ENCODE measurements at regions not wholly inside any gene's neighbourhood (a gene's known extent, or its start where the extent isn't known, plus 50 kb on each side); places are given as distances from the start of the nearest gene placed in this dataset.

GRCh38 chr2:14398641-14399040 lies 233.9 kb upstream of the LRATD1 start:
- H4K20me1 ChIP-seq (ENCODE audit: control insufficient read depth, extremely low read depth, insufficient read depth, low read length) = no peaks in the 10 kb centered on the region
- TF ChIP-seq CTCF (optimal IDR thresholded peaks at IDR 0.05 in 1 of 3, IDR thresholded peaks at IDR 0.05 in 1 of 3, conservative IDR thresholded peaks at IDR 0.05 in 1 of 3; ENCODE audit: extremely low read depth in 1 of 3, insufficient read depth in 2 of 3, low read length in 3 of 3) = no peak
- TF ChIP-seq EZH2 (IDR thresholded peaks at IDR 0.05; ENCODE audit: low read length) = no peak
- no peak overlapping the region for H2AFZ ChIP-seq (ENCODE audit: control insufficient read depth, low read length)
- no peaks in the 10 kb centered on the region for H3K27me3 ChIP-seq (ENCODE audit: control insufficient read depth, extremely low read depth, insufficient read depth, low read length)
- no peak for DNase-seq (ENCODE audit: low read depth, low spot score)
- no peaks in the 10 kb centered on the region for H3K9me1 ChIP-seq (ENCODE audit: control insufficient read depth, extremely low read depth, insufficient read depth, low read length)
- H3K4me1 ChIP-seq (ENCODE audit: control insufficient read depth, extremely low read depth, insufficient read depth, low read length) = peaks cover 5% of the 10 kb centered on the region
- H3K4me2 ChIP-seq (ENCODE audit: control insufficient read depth, extremely low read depth, insufficient read depth, low read depth, low read length) = no peak overlapping the region
- dilution Hi-C loops (cut with MboI; ENCODE audit: extremely low pct_ligation_motif_present, low sequenced_read_pairs) = no loop called here
- no peak for FAIRE-seq
- H3K36me3 ChIP-seq (ENCODE audit: control insufficient read depth in 2 of 2, extremely low read depth in 1 of 2, insufficient read depth in 2 of 2, low read length in 2 of 2) = no peaks in the 10 kb centered on the region
- no peak overlapping the region for H3K4me3 ChIP-seq (ENCODE audit: control insufficient read depth in 2 of 3, extremely low read depth in 1 of 3, insufficient read depth in 2 of 3, low read depth in 1 of 3, low read length in 3 of 3)
- no peaks in the 10 kb centered on the region for H3K9me3 ChIP-seq (ENCODE audit: control insufficient read depth, low read depth, low read length)
- H3K79me2 ChIP-seq (ENCODE audit: control insufficient read depth, insufficient read depth, low read length) = no peaks in the 10 kb centered on the region
- no peak overlapping the region for H3K27ac ChIP-seq (ENCODE audit: control insufficient read depth, insufficient read depth, low read length)
- H3K9ac ChIP-seq (ENCODE audit: control insufficient read depth, extremely low read depth, insufficient read depth, low read length) = no peak overlapping the region

- TF ChIP-seq EZH2 (IDR thresholded peaks at IDR 0.05; ENCODE audit: low read length) = no peak
- no peak for TF ChIP-seq CTCF (optimal IDR thresholded peaks at IDR 0.05 in 1 of 3, IDR thresholded peaks at IDR 0.05 in 1 of 3, conservative IDR thresholded peaks at IDR 0.05 in 1 of 3; ENCODE audit: extremely low read depth in 1 of 3, insufficient read depth in 2 of 3, low read length in 3 of 3)
- Histone ChIP-seq H3K79me2 (ENCODE audit: control insufficient read depth, insufficient read depth, low read length) (no peaks in the 10 kb centered on the region), H3K4me2 (ENCODE audit: control insufficient read depth, extremely low read depth, insufficient read depth, low read depth, low read length) (no peak overlapping the region), H3K27ac (ENCODE audit: control insufficient read depth, insufficient read depth, low read length) (no peak overlapping the region), H3K4me1 (ENCODE audit: control insufficient read depth, extremely low read depth, insufficient read depth, low read length) (peaks cover 2% of the 10 kb centered on the region), H3K4me3 (ENCODE audit: control insufficient read depth in 2 of 3, extremely low read depth in 1 of 3, insufficient read depth in 2 of 3, low read depth in 1 of 3, low read length in 3 of 3) (no peak overlapping the region), H3K36me3 (ENCODE audit: control insufficient read depth in 2 of 2, extremely low read depth in 1 of 2, insufficient read depth in 2 of 2, low read length in 2 of 2) (no peaks in the 10 kb centered on the region), H3K27me3 (ENCODE audit: control insufficient read depth, extremely low read depth, insufficient read depth, low read length) (no peaks in the 10 kb centered on the region), H4K20me1 (ENCODE audit: control insufficient read depth, extremely low read depth, insufficient read depth, low read length) (no peaks in the 10 kb centered on the region), H2AFZ (ENCODE audit: control insufficient read depth, low read length) (no peak overlapping the region), H3K9ac (ENCODE audit: control insufficient read depth, extremely low read depth, insufficient read depth, low read length) (no peak overlapping the region), H3K9me3 (ENCODE audit: control insufficient read depth, low read depth, low read length) (no peaks in the 10 kb centered on the region), H3K9me1 (ENCODE audit: control insufficient read depth, extremely low read depth, insufficient read depth, low read length) (no peaks in the 10 kb centered on the region)
- DNase-seq (ENCODE audit: low read depth, low spot score) = no peak
- dilution Hi-C loops (cut with MboI; ENCODE audit: extremely low pct_ligation_motif_present, low sequenced_read_pairs) = no loop called here
- FAIRE-seq = no peak
These were observed 230.6 kb upstream of the LRATD1 start for GRCh38 chr2:14401873-14402272.
